HepG2 (cell line): ENCODE measurements at regions not wholly inside any gene's neighbourhood (a gene's known extent, or its start where the extent isn't known, plus 50 kb on each side); places are given as distances from the start of the nearest gene placed in this dataset.

Source experiments
- MYNN ChIP-seq: sonication (generic); formaldehyde crosslinking; IDR thresholded peaks from 2 replicates; pipeline ENCODE4 v1.4.0; 2020; ENCODE audit warnings: mild to moderate bottlenecking, low read depth, missing genetic modification reagents
- POLR2AphosphoS5 ChIP-seq: IDR thresholded peaks from 2 replicates; pipeline ENCODE4 v1.6.1; 2012; ENCODE audit warnings: low read depth, low read length
- TCF7 ChIP-seq: sonication (generic); IDR thresholded peaks from 2 replicates; pipeline ENCODE4 v1.6.1; 2016; ENCODE audit warnings: antibody characterized with exemption, low read depth
- ZNF138 ChIP-seq: sonication (generic); formaldehyde crosslinking; IDR thresholded peaks from 2 replicates; pipeline ENCODE4 v1.5.0; 2020; ENCODE audit warnings: mild to moderate bottlenecking, low read depth, missing genetic modification reagents
- ZNF362 ChIP-seq: sonication (generic); formaldehyde crosslinking; IDR thresholded peaks from 2 replicates; pipeline ENCODE4 v1.4.0; 2020; ENCODE audit warnings: missing genetic modification reagents, mild to moderate bottlenecking, borderline replicate concordance

GRCh38 chr1:233816348-233816747 lies 88.1 kb upstream of the SLC35F3 start:
- TF ChIP-seq TCF7 (no peak), POLR2AphosphoS5 (no peak), ZNF138 (no peak), MYNN (CRISPR knock-in tag) (no peak), ZNF362 (CRISPR knock-in tag) (no peak)
